Gastrocnemius medialis (tissue), 4 donors: ENCODE measurements at regions not wholly inside any gene's neighbourhood (a gene's known extent, or its start where the extent isn't known, plus 50 kb on each side); places are given as distances from the start of the nearest gene placed in this dataset.

Source experiments
- CTCF ChIP-seq, 5 experiments: fragments of 450-650 bp in 3 of 5; fragments of 200-600 bp in 2 of 5; sonication (generic) in 2 of 5; IDR thresholded peaks in 4 of 5; conservative IDR thresholded peaks in 1 of 5; 1 replicate in 4 of 5; 2 replicates in 1 of 5; pipeline ENCODE4 v1.5.1; 2016 to 2019; ENCODE audit warnings: antibody characterized with exemption in 5 of 5, mild to moderate bottlenecking in 3 of 5, moderate library complexity in 3 of 5
- POLR2A ChIP-seq, 2 donors: fragments of 450-650 bp; IDR thresholded peaks; one replicate each; pipeline ENCODE4 v1.6.1; 2017; ENCODE audit warnings: antibody characterized with exemption in 2 of 2, mild to moderate bottlenecking in 2 of 2, moderate library complexity in 2 of 2

GRCh38 chr3:168341192-168341815, 245.6 kb upstream of the GOLIM4 start:
- TF ChIP-seq CTCF (IDR thresholded peaks at IDR 0.05 in 4 of 5, conservative IDR thresholded peaks at IDR 0.05 in 1 of 5): no peak
- TF ChIP-seq POLR2A (IDR thresholded peaks at IDR 0.05): no peak
